ENCODE measurements at regions not wholly inside any gene's neighbourhood (a gene's known extent, or its start where the extent isn't known, plus 50 kb on each side); places are given as distances from the start of the nearest gene placed in this dataset.
"Not testable (repeated sequence)": the region's sequence is repeated elsewhere in the genome, so short reads cannot be mapped to it uniquely, and the experiment has no call there.

GRCh38 chr4:27678027-27678426 lies 817.4 kb downstream of the STIM2 start:
- no peak for TF ChIP-seq CTCF (conservative IDR thresholded peaks at IDR 0.05; ENCODE audit: control insufficient read depth, insufficient read depth, low read depth, low read length)
- H3K4me3 ChIP-seq (ENCODE audit: control insufficient read depth, low read depth, low read length), result no peak overlapping the region
- no peak for DNase-seq (ENCODE audit: low read depth)

GRCh38 chr4:27684610-27685011 lies 824.0 kb downstream of the STIM2 start:
- peak; percentile 61 for DNase-seq (ENCODE audit: low read depth)
- no peak overlapping the region for H3K4me3 ChIP-seq (ENCODE audit: control insufficient read depth, low read depth, low read length)
- peak; percentile 89 for TF ChIP-seq CTCF (conservative IDR thresholded peaks at IDR 0.05; ENCODE audit: control insufficient read depth, insufficient read depth, low read depth, low read length)

- DNase-seq (ENCODE audit: low read depth), result no peak
- no peak for TF ChIP-seq CTCF (conservative IDR thresholded peaks at IDR 0.05; ENCODE audit: control insufficient read depth, insufficient read depth, low read depth, low read length)
- no peak overlapping the region for H3K4me3 ChIP-seq (ENCODE audit: control insufficient read depth, low read depth, low read length)
Observed at GRCh38 chr4:27685091-27685490, 824.5 kb downstream of the STIM2 start.

- no peak for DNase-seq (ENCODE audit: low read depth)
- H3K4me3 ChIP-seq (ENCODE audit: control insufficient read depth, low read depth, low read length), result no peak overlapping the region
- TF ChIP-seq CTCF (conservative IDR thresholded peaks at IDR 0.05; ENCODE audit: control insufficient read depth, insufficient read depth, low read depth, low read length), result no peak
Observed at GRCh38 chr4:27685947-27686346, 825.3 kb downstream of the STIM2 start.

- H3K4me3 ChIP-seq (ENCODE audit: control insufficient read depth, low read depth, low read length), result no peak overlapping the region
- DNase-seq (ENCODE audit: low read depth), result peak; percentile 68
- TF ChIP-seq CTCF (conservative IDR thresholded peaks at IDR 0.05; ENCODE audit: control insufficient read depth, insufficient read depth, low read depth, low read length), result peak; percentile 73
Observed at GRCh38 chr4:27692158-27692557, 831.5 kb downstream of the STIM2 start.

- H3K4me3 ChIP-seq (ENCODE audit: control insufficient read depth, low read depth, low read length), result no peak overlapping the region
- no peak for TF ChIP-seq CTCF (conservative IDR thresholded peaks at IDR 0.05; ENCODE audit: control insufficient read depth, insufficient read depth, low read depth, low read length)
- no peak for DNase-seq (ENCODE audit: low read depth)
Observed at GRCh38 chr4:27692868-27693634, 832.4 kb downstream of the STIM2 start.

GRCh38 chr4:27696257-27696656 lies 835.6 kb downstream of the STIM2 start:
- not testable (repeated sequence) for H3K4me3 ChIP-seq (ENCODE audit: control insufficient read depth, low read depth, low read length); DNase-seq (ENCODE audit: low read depth)

Measured in fibroblast of mammary gland (primary cell).